IPS-NIHi11 (cell line): ENCODE measurements at regions not wholly inside any gene's neighbourhood (a gene's known extent, or its start where the extent isn't known, plus 50 kb on each side); places are given as distances from the start of the nearest gene placed in this dataset.

ENCODE experiments used
- DNase-seq: peaks from one replicate; pipeline ENCODE4 v3.0.0; 2012; ENCODE audit warnings: mixed read lengths, low spot score

DNA sequence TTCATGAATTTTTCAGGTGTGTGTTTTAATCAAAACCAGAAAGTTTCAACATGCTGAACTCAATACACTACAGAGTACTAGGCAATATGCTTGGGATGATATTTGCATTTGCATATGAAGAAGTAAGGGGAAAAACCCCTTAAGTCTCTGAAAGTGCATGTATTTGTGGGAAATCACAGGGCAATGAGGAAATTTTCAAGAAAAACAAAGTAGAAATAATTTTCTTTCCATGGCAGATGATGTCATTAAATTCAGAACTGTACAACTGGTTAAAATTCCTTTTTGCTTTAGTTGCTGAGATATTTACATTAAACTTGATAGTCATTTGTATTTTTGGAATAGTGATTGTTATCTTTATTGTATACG is 294.0 kb upstream of the TBC1D5 start:
- no peak for DNase-seq

- no peak for DNase-seq
These were observed 293.4 kb upstream of the TBC1D5 start for GRCh38 chr3:18035641-18036449.

- no peak for DNase-seq
These were observed 291.2 kb upstream of the TBC1D5 start for GRCh38 chr3:18033581-18034108.

DNA sequence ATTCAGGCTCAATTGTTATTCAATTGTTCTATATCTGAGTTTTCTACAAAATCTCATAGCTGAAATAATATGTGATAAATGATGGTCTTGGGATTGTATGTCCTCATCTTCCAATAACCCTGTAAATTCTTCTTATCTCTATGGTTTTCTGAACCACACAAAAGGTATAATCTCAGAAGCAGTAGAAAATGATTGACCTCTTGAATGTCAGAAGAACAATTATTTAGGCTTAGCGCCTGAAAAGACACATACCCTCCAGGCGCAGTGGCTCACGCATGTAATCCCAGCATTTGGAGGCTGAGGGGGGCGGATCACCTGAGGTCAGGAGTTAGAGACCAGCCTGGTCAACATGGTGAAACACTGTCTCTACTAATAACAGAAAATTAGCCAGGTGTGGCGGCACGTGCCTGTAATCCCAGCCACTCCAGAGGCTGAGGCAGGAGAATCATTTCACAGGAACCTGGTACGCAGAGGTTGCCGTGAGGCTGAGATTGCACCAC is 288.0 kb upstream of the TBC1D5 start:
- no peak for DNase-seq

DNA sequence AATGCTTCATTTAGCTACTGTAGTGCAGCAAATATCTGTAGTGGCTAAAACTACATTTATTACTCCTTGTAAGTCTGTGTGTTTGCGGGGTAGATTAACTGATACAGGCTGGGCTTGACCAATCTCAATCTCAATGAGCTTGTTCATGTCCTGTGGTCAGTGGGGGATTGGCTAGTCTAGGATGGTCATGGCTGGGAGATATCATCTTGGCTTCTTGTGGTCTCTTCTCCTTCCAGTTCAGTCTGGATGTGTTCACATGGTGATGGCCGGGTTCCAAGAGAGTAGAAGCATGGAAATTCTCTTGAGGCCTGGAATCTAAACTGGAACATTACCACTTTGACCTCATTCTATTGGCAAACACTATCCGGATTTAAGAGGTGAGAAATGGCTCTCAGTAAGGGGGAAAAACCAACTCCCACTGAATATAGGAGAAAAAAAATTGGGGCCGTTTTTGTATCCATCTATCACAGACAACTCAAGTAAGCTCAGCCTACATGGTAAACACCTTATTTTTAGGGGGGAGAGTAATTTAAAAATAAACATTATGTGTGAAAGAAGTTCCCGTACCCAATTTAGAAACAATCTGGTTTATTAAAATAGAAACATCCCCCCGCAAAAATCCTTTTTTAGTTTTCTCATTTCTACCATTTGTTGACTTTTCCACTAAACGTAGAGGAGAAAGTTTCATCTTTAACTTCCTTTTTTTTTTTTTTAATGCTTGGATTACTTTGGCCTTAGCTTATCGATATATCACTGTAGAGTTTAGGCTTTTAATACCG is 284.9 kb upstream of the TBC1D5 start:
- no peak for DNase-seq

- no peak for DNase-seq
These were observed 282.3 kb upstream of the TBC1D5 start for GRCh38 chr3:18024715-18025114.

DNA sequence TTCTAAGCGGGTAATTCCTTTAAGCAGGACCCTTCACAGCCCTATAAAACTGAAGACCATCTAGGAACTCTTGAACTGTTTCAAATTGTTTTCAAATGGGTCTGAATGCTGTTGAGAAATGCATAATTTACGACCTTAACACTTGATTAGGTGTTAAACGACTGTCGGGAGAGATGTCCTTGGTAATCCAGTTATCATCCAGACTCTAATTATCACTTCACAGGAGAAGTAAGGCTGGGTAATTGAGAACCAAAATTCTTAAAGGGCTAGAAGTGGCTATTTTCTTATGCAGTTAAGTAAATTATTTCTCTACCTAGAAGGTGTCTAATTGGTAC is 276.7 kb upstream of the TBC1D5 start:
- DNase-seq = no peak

- no peak for DNase-seq
These were observed 276.2 kb upstream of the TBC1D5 start for GRCh38 chr3:18018491-18019160.

GRCh38 chr3:18016366-18016765 is 273.9 kb upstream of the TBC1D5 start:
- DNase-seq = no peak

DNA sequence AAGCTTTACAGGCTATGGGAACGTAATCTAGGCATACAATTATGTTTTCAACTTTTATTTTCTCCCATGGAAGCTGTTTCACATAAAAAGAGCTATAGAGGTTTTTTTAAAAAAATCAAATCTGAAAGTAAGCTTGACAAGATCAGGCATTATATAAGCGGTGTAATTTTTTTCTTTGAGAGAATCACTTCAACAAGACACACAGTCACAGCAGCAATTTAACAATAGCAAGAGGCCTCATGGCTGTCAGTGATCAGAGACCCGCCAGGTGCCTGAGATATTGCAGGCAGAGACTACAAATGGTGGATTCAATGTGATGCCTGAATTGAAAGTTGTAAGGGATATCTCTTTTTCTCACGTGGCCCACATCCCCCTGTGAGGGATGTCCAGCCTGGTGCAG is 270.5 kb upstream of the TBC1D5 start:
- DNase-seq = no peak

DNA sequence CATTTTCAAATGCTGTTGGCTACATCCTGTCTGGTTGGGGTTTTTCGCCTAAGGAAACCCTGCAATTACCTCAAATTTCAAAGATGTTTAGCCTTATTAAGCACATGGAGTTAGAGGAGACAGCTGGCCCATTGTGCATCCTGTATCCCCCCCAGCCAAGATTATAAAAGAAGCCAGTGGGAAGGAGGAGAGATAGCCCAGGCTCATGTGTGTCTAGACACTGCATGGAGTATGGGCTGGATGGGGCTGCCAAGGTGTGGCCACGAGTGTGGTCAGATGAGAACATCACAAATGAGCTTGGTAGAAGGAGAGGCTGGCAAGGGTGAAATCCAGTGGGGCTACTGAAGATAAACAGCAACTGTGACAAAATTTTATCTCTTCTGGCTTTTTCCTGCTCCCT is 270.0 kb upstream of the TBC1D5 start:
- no peak for DNase-seq

DNA sequence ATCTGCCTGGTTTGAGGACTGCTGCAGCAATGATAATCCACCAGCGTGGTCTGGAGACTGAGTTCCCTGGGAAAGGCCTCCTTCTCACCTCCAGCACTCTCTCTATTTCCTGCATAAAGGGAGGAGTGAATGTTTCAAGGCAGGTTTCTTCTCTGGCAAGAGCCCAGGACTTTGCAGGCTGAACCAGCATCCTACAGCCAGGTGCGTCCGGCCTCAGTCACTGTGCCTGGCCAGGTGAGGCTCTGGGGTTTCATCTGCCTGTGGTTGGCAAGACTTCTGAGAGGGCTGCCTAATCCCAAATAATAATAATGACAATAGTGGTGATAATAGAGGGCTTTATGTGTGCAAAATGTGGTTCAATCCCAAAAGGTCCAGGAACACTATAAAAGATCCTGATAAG is 269.0 kb upstream of the TBC1D5 start:
- DNase-seq = no peak

GRCh38 chr3:18010001-18010400 is 267.6 kb upstream of the TBC1D5 start:
- no peak for DNase-seq

DNA sequence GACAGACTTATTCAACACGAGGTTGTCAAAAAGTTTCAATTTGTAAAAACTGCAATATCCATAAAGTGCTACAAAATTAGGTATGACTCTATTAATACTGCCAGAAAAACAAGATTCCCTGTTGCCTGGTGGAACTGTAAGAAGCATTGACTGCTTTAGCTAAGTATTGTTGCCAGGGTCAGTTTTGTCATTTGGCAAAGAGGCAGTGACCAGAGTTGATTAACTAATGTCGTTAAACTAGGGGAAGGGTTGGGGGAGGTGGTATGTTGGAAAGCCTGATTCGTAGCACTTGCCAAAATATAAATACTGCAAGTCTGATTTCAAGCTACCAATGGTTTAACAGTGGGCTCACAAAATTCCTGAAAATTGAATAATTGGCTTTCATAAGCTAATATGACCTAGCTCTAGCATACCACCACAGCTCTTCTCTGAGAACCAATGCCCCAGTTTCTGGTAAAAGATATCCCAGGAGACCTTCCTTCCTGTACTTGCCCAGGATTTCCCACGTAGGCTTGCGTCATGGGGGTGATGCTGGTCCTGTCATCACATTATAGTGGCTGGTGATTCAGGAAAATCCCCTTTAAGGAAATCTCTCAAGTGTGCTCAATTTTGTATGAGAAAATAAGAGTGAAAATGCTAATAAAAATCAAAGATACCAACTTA is 266.4 kb upstream of the TBC1D5 start:
- no peak for DNase-seq

GRCh38 chr3:18007980-18008379 is 265.5 kb upstream of the TBC1D5 start:
- DNase-seq = no peak

DNA sequence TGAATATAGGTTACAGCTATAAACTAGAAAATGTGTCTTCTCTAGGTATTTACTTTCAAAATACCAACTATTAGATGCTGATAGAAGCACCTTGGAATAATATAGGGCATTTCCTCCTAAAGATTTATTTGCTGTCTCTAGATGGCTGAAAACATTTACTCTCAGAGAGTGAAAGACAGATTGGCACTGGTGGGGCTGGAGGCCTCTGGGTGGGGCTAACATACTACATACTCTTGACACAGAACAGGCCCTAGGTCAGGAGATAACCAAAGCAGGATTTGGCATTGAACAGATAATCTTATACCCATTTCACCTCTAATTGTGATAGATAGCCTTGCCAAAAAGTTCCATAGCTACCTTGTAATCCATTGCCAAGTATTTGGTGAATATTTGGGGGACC is 253.3 kb upstream of the TBC1D5 start:
- no peak for DNase-seq

DNA sequence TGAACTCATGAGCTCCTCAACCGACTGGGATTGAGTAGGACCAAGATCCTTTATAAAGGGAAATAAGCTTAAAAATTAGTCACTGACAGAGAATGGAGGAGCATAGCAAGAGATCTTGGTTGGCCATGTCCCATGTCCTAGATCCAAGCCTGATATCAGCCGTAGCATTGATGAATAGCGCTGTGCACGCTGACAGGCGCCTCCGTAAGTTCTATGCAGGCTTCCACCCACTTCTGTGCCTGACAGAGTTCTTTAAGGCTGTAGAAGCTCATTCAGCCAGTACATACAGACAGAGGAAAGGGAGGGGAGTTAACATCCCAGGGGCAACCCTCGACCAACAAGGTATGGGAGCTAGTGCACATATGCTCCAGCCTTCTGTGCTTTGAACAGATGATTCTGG is 251.7 kb upstream of the TBC1D5 start:
- no peak for DNase-seq

DNA sequence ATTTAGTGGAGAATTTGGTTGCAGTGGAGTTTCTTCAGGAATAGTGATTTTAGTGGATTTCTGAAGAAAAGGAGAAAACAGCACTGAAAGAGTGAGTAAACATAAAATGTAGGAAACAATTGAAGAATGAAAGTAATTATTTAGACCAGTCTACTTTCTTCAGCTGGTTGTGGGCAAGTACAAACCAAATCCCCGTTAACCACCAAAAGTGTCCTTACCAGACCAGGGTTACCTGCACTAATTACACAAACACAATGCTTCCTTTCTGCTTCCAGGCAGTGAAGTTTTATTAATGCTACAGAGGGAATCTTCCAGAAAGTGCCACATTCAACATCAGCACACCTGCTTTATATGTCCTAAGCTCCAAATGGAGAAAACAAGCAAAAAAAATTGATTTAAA is 248.0 kb upstream of the TBC1D5 start:
- DNase-seq = no peak

DNA sequence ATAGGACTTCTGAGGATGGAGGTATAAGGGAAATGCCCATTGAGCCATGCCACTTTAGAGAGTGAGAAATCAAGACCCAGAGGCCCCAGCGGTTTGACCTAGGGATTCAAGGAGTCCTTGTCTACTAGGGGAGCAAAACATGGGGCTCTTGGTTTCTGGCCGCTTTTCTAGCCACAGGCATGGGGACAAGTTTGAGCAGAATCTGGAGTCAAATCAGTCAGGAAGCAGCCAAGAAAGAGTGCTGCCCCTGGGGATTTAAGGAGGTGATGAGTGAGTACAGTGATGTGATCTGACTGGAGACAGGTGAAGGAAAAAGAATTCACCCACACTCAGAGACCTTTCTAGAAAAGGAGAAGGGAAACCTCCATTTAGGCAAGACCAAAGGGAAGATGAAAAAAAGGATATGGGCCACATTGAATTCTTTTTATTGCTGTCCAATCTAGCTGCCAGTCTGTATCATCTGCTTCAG is 244.0 kb upstream of the TBC1D5 start:
- no peak for DNase-seq

DNA sequence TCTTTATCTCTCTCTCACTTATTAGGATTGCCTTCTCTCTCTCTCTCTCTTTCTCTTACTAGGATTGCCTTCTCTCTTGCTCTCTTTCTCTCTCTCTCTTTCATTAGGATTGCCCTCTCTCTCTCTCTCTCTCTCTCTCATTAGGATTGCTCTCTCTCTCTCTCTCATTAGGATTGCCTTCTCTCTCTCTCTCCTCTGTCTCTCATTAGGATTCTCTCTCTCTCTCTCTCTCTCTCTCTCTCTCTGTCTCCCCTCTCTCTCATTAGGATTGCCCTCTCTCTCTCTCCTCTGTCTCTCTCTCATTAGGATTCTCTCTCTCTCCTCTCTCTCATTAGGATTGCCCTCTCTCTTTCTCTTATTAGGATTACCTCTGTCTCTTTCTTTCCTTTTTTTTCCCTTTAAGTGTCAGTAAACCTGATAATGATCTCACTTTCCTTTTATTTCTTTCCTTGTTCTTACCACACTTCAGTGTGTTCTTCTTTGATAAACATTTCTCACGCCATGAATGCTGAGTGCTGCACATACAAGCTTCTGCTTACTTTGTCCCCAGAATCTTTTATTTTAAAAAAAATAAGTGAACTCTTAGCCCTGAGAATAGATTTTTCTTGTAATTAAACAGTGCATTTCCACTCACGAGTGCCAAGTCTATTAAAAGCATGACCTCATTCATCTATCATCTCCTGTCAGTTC is 243.4 kb upstream of the TBC1D5 start:
- no peak for DNase-seq

DNA sequence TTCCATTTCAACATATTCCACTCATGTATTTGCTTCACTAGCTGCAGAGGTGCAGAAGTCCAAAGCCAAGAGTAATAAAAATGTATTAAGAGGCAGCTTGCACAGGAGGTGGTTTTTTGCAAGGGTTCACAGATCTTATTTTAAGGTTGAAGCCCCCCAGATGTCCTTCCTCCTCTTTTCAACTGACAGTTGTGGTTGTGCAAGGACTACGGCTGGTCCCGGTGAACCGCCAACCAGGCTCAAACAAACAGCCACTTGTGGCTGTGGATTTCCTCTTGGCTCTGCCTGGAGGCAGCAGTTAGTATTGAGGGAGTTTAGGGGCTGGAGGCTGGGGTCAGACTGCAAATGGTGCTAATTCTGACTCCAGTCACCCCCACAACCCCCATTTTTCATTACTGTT is 240.7 kb upstream of the TBC1D5 start:
- DNase-seq = no peak
